LNCaP clone FGC (cell line): ENCODE measurements at regions not wholly inside any gene's neighbourhood (a gene's known extent, or its start where the extent isn't known, plus 50 kb on each side); places are given as distances from the start of the nearest gene placed in this dataset.

Experiments
- DNase-seq: peaks from one replicate; pipeline ENCODE4 v3.0.0-alpha.2; 2011; ENCODE audit warnings: low read depth
- H3K4me3 ChIP-seq: 2 replicates; pipeline ENCODE4 v1.5.1; 2011; ENCODE audit warnings: mild to moderate bottlenecking, low read depth, low read length, control low read depth
- CTCF ChIP-seq: IDR thresholded peaks from 2 replicates; pipeline ENCODE4 v1.5.1; 2012; ENCODE audit warnings: mild to moderate bottlenecking; ENCODE audit not compliant: control insufficient read depth, insufficient read depth; ENCODE audit errors: extremely low read depth

- H3K4me3 ChIP-seq = no peak overlapping the region
- no peak for TF ChIP-seq CTCF
- DNase-seq = no peak
These were observed 522.9 kb downstream of the NOVA1 start for GRCh38 chr14:26074892-26075291.

- TF ChIP-seq CTCF = no peak
- no peak overlapping the region for H3K4me3 ChIP-seq
- no peak for DNase-seq
These were observed 527.4 kb downstream of the NOVA1 start for GRCh38 chr14:26070443-26070842.

GRCh38 chr14:26067786-26068459, 529.9 kb downstream of the NOVA1 start:
- TF ChIP-seq CTCF = no peak
- DNase-seq = no peak
- H3K4me3 ChIP-seq = no peak overlapping the region

GRCh38 chr14:26067341-26067740, 530.5 kb downstream of the NOVA1 start:
- TF ChIP-seq CTCF = no peak
- DNase-seq = no peak
- H3K4me3 ChIP-seq = no peak overlapping the region

GRCh38 chr14:26056036-26056616, 541.7 kb downstream of the NOVA1 start:
- TF ChIP-seq CTCF = no peak
- DNase-seq = no peak

GRCh38 chr14:26032348-26032747, 565.5 kb downstream of the NOVA1 start:
- DNase-seq = no peak
- no peak overlapping the region for H3K4me3 ChIP-seq
- TF ChIP-seq CTCF = no peak

More at GRCh38 chr14:26056036-26056616, 541.7 kb downstream of the NOVA1 start:
- H3K4me3 ChIP-seq = no peak overlapping the region

GRCh38 chr14:26026384-26026783, 571.4 kb downstream of the NOVA1 start:
- TF ChIP-seq CTCF = no peak
- no peak overlapping the region for H3K4me3 ChIP-seq
- DNase-seq = no peak
